WTC11 (cell line): ENCODE measurements at regions not wholly inside any gene's neighbourhood (a gene's known extent, or its start where the extent isn't known, plus 50 kb on each side); places are given as distances from the start of the nearest gene placed in this dataset.

Experiments used
- ATF1 ChIP-seq: sonication (generic); formaldehyde crosslinking; IDR thresholded peaks from 2 replicates; pipeline ENCODE4 v1.8.1; 2023; ENCODE audit warnings: mild to moderate bottlenecking, moderate library complexity, missing genetic modification reagents
- GTF2I ChIP-seq: fragments of 250-450 bp; sonication (Bioruptor Pico); conservative IDR thresholded peaks from 2 replicates; pipeline ENCODE4 v1.4.0; 2021; ENCODE audit warnings: mild to moderate bottlenecking
- IRF1 ChIP-seq: sonication (generic); formaldehyde crosslinking; IDR thresholded peaks from 2 replicates; pipeline ENCODE4 v1.8.0; 2023; ENCODE audit warnings: missing genetic modification reagents
- NFE2L1 ChIP-seq: sonication (generic); formaldehyde crosslinking; IDR thresholded peaks from 2 replicates; pipeline ENCODE4 v1.8.1; 2023; ENCODE audit warnings: missing genetic modification reagents
- NR1H2 ChIP-seq: sonication (generic); formaldehyde crosslinking; IDR thresholded peaks from 2 replicates; pipeline ENCODE4 v1.9.0; 2021; ENCODE audit warnings: mild to moderate bottlenecking, moderate library complexity, missing genetic modification reagents
- TF ChIP-seq, protein P1 (sequence below): fragments of 200-600 bp; IDR thresholded peaks from 2 replicates; pipeline ENCODE4 v1.8.0; 2022; ENCODE audit warnings: antibody characterized with exemption
- TF ChIP-seq, protein P2 (sequence below): sonication (generic); formaldehyde crosslinking; IDR thresholded peaks from 2 replicates; pipeline ENCODE4 v1.8.1; 2022; ENCODE audit warnings: low read depth, missing genetic modification reagents, borderline replicate concordance

DNA sequence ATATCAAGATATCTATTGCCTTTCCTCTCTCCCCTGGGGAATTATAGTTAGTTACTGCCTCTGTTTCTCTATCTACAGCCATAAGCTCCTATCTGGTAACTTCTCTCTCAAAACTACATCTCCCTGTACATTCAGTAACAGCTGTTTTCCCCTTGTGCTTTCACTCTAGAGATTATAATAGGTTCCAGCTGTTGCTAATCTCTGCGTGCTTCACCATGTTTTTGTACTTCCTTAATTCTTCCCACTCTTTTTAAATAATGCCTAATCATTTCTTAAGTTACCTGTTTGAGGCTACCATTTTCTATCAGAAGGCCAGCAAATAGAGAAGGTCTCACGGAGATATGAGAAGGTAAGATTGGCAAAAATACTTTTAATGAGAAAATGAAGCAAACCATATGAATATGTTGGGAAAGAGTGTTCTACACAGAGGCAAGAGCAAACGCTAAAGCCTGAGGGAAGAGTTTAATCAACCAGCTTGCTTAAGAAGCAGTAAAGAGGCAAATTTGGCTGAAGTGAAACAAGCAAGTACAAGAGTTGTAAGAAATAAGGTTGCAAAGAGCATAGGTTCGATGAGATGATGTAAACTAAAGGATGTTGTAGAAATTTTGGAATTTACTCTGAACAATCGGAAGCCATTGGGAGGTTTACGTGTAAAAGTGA lies 101.9 kb upstream of the HGF start:
- no peak for TF ChIP-seq NR1H2
- TF ChIP-seq NFE2L1 = no peak
- no peak for TF ChIP-seq GTF2I (CRISPR knock-in tag)
- TF ChIP-seq, protein P1, sequence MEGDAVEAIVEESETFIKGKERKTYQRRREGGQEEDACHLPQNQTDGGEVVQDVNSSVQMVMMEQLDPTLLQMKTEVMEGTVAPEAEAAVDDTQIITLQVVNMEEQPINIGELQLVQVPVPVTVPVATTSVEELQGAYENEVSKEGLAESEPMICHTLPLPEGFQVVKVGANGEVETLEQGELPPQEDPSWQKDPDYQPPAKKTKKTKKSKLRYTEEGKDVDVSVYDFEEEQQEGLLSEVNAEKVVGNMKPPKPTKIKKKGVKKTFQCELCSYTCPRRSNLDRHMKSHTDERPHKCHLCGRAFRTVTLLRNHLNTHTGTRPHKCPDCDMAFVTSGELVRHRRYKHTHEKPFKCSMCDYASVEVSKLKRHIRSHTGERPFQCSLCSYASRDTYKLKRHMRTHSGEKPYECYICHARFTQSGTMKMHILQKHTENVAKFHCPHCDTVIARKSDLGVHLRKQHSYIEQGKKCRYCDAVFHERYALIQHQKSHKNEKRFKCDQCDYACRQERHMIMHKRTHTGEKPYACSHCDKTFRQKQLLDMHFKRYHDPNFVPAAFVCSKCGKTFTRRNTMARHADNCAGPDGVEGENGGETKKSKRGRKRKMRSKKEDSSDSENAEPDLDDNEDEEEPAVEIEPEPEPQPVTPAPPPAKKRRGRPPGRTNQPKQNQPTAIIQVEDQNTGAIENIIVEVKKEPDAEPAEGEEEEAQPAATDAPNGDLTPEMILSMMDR = no peak
- TF ChIP-seq, protein P2, sequence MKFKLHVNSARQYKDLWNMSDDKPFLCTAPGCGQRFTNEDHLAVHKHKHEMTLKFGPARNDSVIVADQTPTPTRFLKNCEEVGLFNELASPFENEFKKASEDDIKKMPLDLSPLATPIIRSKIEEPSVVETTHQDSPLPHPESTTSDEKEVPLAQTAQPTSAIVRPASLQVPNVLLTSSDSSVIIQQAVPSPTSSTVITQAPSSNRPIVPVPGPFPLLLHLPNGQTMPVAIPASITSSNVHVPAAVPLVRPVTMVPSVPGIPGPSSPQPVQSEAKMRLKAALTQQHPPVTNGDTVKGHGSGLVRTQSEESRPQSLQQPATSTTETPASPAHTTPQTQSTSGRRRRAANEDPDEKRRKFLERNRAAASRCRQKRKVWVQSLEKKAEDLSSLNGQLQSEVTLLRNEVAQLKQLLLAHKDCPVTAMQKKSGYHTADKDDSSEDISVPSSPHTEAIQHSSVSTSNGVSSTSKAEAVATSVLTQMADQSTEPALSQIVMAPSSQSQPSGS (CRISPR knock-in tag) = no peak
- no peak for TF ChIP-seq ATF1 (CRISPR knock-in tag)
- no peak for TF ChIP-seq IRF1
